PC-3 (cell line): ENCODE measurements at regions not wholly inside any gene's neighbourhood (a gene's known extent, or its start where the extent isn't known, plus 50 kb on each side); places are given as distances from the start of the nearest gene placed in this dataset.

Experiments used
- EZH2phosphoT487 ChIP-seq: fragments of 300-600 bp; sonication (generic); IDR thresholded peaks from 2 replicates; pipeline ENCODE4 v1.6.1; 2018; ENCODE audit warnings: mild to moderate bottlenecking, antibody characterized with exemption, low read length, borderline replicate concordance
- TF ChIP-seq, protein P1 (sequence below): fragments of 300-600 bp; sonication (generic); conservative IDR thresholded peaks from 2 replicates; pipeline ENCODE4 v1.5.1; 2017; ENCODE audit warnings: antibody characterized with exemption, low read depth, mild to moderate bottlenecking, low read length

DNA sequence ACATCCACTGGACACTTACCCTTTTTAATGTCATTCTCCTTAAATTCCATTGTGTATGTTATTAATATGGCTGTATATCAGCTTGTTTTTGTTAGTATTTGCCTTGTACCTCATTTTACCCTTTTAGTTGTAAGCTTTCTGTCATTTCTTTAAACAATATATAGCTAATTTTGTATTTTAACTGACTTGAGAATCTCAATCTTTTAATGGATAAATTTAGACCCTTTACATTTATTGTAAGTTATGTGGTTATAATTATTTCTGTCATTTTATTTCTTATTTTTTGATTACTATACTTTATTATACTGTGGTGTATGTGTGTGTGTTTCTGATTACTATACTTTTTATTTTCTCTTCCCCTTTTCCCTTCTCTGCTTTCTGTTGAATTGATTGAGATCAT lies 159.0 kb upstream of the LHX5 start:
- TF ChIP-seq, protein P1, sequence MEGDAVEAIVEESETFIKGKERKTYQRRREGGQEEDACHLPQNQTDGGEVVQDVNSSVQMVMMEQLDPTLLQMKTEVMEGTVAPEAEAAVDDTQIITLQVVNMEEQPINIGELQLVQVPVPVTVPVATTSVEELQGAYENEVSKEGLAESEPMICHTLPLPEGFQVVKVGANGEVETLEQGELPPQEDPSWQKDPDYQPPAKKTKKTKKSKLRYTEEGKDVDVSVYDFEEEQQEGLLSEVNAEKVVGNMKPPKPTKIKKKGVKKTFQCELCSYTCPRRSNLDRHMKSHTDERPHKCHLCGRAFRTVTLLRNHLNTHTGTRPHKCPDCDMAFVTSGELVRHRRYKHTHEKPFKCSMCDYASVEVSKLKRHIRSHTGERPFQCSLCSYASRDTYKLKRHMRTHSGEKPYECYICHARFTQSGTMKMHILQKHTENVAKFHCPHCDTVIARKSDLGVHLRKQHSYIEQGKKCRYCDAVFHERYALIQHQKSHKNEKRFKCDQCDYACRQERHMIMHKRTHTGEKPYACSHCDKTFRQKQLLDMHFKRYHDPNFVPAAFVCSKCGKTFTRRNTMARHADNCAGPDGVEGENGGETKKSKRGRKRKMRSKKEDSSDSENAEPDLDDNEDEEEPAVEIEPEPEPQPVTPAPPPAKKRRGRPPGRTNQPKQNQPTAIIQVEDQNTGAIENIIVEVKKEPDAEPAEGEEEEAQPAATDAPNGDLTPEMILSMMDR, result no peak
- TF ChIP-seq EZH2phosphoT487, result no peak
